ENCODE measurements at regions not wholly inside any gene's neighbourhood (a gene's known extent, or its start where the extent isn't known, plus 50 kb on each side); places are given as distances from the start of the nearest gene placed in this dataset.

- DNase-seq (ENCODE audit: low spot score) = no peak
- in situ Hi-C loops (cut with HindIII; ENCODE audit: low sequenced_read_pairs) = no loop called here
These were observed 85.8 kb upstream of the SETBP1 start for GRCh38 chr18:44594799-44595467.

GRCh38 chr18:44597797-44598196 lies 82.9 kb upstream of the SETBP1 start:
- in situ Hi-C loops (cut with HindIII; ENCODE audit: low sequenced_read_pairs) = no loop called here
- no peak for DNase-seq (ENCODE audit: low spot score)

- DNase-seq (ENCODE audit: low spot score) = no peak
- in situ Hi-C loops (cut with HindIII; ENCODE audit: low sequenced_read_pairs) = no loop called here
These were observed 82.2 kb upstream of the SETBP1 start for GRCh38 chr18:44598514-44598913.

GRCh38 chr18:44599412-44599811 lies 81.3 kb upstream of the SETBP1 start:
- in situ Hi-C loops (cut with HindIII; ENCODE audit: low sequenced_read_pairs) = no loop called here
- peak; percentile 52 for DNase-seq (ENCODE audit: low spot score)

- in situ Hi-C loops (cut with HindIII; ENCODE audit: low sequenced_read_pairs) = no loop called here
- DNase-seq (ENCODE audit: low spot score) = no peak
These were observed 79.2 kb upstream of the SETBP1 start for GRCh38 chr18:44601447-44601846.

GRCh38 chr18:44602380-44602779 lies 78.3 kb upstream of the SETBP1 start:
- in situ Hi-C loops (cut with HindIII; ENCODE audit: low sequenced_read_pairs) = no loop called here
- DNase-seq (ENCODE audit: low spot score) = no peak

- DNase-seq (ENCODE audit: low spot score) = no peak
- in situ Hi-C loops (cut with HindIII; ENCODE audit: low sequenced_read_pairs) = no loop called here
These were observed 77.8 kb upstream of the SETBP1 start for GRCh38 chr18:44602845-44603244.

GRCh38 chr18:44609181-44609941 lies 71.3 kb upstream of the SETBP1 start:
- in situ Hi-C loops (cut with HindIII; ENCODE audit: low sequenced_read_pairs) = no loop called here
- DNase-seq (ENCODE audit: low spot score) = no peak

- DNase-seq (ENCODE audit: low spot score) = no peak
- in situ Hi-C loops (cut with HindIII; ENCODE audit: low sequenced_read_pairs) = no loop called here
These were observed 59.9 kb upstream of the SETBP1 start for GRCh38 chr18:44620812-44621211.

- DNase-seq (ENCODE audit: low spot score) = no peak
- in situ Hi-C loops (cut with HindIII; ENCODE audit: low sequenced_read_pairs) = no loop called here
These were observed 56.6 kb upstream of the SETBP1 start for GRCh38 chr18:44624052-44624451.

GRCh38 chr18:44625386-44625785 lies 55.3 kb upstream of the SETBP1 start:
- DNase-seq (ENCODE audit: low spot score) = no peak
- in situ Hi-C loops (cut with HindIII; ENCODE audit: low sequenced_read_pairs) = no loop called here

GRCh38 chr18:44626236-44626635 lies 54.5 kb upstream of the SETBP1 start:
- DNase-seq (ENCODE audit: low spot score) = no peak
- in situ Hi-C loops (cut with HindIII; ENCODE audit: low sequenced_read_pairs) = no loop called here

GRCh38 chr18:44626807-44627206 lies 53.9 kb upstream of the SETBP1 start:
- in situ Hi-C loops (cut with HindIII; ENCODE audit: low sequenced_read_pairs) = no loop called here
- no peak for DNase-seq (ENCODE audit: low spot score)

GRCh38 chr18:44627280-44627679 lies 53.4 kb upstream of the SETBP1 start:
- no peak for DNase-seq (ENCODE audit: low spot score)
- in situ Hi-C loops (cut with HindIII; ENCODE audit: low sequenced_read_pairs) = no loop called here

GRCh38 chr18:44629406-44629805 lies 51.3 kb upstream of the SETBP1 start:
- in situ Hi-C loops (cut with HindIII; ENCODE audit: low sequenced_read_pairs) = no loop called here
- DNase-seq (ENCODE audit: low spot score) = no peak

GRCh38 chr18:44630118-44630517 lies 50.6 kb upstream of the SETBP1 start:
- in situ Hi-C loops (cut with HindIII; ENCODE audit: low sequenced_read_pairs) = no loop called here
- no peak for DNase-seq (ENCODE audit: low spot score)
